Superior temporal gyrus (tissue), 1 donor: ENCODE measurements at regions not wholly inside any gene's neighbourhood (a gene's known extent, or its start where the extent isn't known, plus 50 kb on each side); places are given as distances from the start of the nearest gene placed in this dataset.
"Not testable (repeated sequence)": the region's sequence is repeated elsewhere in the genome, so short reads cannot be mapped to it uniquely, and the experiment has no call there.

Experiments used
- DNase-seq: peaks from one replicate; pipeline ENCODE4 v3.0.0-alpha.2; 2016; ENCODE audit errors: extremely low spot score

DNA sequence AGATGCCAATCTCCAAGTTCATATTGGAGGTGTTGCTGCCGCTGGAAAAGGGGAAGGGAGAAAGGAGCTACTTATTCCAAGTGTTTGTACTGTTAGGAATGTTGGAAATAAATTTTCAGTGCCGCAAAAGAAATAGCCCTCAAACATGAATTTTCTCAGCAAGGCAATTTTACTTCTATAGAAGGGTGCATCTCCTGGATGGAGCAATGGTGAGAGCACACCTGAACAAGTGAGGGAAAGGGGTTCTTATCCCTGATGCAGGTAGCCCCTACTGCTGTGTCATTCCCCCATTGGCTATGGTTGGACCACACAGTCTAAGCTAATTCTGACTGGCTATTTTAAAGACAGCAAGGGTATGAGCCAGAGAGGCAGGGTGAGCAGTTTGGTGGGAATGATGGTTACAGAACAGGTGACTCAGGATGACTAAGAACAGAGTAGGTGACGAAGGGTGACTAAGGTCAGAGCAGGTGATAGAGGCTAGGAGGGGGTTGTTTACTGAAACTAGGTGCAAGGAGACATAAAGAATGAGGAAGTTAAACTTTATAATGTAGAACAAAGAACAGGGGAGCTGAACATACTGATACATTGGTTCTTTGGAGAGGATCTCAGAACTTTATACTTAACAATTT lies 503.5 kb downstream of the EDEM1 start:
- no peak for DNase-seq

DNA sequence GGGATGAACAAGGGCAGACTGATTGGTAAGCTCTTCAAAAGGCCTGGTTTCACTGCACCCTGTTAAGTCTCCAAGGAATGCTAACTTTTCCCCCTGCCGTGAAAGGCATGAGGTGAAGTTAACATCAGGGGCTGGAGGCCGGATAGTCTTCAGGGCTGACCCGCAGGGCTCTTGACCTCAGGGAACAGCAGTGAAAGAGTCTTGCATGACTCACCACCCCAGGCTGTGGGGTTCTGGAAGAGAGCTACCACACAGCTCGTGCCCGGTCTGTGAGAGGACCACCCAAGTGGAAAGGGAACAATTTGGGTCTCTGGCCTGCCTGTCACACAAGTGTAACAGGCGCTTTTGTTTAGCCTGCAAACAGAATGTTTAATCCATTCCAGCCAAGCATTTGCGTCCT lies 504.9 kb downstream of the EDEM1 start:
- no peak for DNase-seq

- no peak for DNase-seq
These were observed 506.8 kb downstream of the EDEM1 start for GRCh38 chr3:5694266-5694665.

DNA sequence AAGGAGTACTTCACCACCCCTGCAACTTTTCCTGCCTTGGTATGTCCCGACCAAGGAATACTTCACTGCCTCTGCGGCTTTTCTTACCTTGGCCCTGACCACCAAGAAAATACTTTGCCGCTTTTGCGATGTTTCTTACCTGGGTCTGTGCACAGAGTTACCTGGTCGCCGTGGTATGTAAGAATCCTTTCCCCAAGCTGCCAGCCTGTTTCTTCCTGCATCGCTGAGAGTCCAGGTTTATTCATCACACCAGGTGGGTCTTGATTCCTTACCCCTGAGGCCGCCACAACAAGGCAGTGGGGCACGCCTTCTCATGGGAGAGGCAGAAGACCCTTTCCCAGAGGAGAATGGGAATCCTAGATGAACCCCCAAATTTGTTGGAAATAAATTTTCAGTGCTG lies 511.3 kb downstream of the EDEM1 start:
- DNase-seq = no peak

GRCh38 chr3:5699313-5699712 lies 511.8 kb downstream of the EDEM1 start:
- no peak for DNase-seq

DNA sequence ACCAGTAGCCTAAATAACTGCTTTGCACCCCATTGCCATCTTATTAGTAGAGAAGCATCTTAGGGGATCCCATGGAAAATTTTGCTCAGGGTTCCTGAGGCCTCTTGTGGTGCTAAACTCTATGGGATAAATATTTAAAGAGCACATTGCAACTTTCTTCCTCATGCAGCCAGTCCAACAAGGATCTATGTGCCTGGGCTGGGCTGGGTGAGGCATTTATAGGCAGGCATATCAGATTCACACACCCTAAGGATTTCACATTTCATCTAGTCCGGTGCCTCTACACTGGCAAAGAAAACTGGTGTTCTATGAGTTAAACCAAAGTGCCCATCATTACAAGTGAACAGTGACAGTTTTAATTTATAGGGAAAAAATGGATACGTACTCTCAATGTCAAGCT lies 512.3 kb downstream of the EDEM1 start:
- no peak for DNase-seq

DNA sequence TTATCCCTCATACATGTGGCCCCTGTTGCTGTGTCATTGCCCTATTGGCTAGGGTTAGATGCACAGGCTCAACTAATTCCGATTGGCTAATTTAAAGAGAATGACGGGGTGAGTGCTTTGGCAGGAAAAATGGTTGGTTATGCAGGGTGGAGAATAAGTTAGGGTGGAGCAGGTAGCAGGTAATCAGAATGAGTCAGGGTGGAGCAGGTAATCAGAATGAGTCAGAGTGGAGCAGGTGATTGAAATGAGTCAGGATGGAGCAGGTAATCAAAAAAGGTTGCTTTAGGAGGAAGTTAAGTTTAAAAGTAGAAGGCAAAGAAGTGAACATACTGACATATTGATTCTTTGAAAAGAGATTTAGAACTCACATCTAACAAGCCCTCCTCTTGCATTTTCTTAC lies 513.5 kb downstream of the EDEM1 start:
- not testable (repeated sequence) for DNase-seq

DNA sequence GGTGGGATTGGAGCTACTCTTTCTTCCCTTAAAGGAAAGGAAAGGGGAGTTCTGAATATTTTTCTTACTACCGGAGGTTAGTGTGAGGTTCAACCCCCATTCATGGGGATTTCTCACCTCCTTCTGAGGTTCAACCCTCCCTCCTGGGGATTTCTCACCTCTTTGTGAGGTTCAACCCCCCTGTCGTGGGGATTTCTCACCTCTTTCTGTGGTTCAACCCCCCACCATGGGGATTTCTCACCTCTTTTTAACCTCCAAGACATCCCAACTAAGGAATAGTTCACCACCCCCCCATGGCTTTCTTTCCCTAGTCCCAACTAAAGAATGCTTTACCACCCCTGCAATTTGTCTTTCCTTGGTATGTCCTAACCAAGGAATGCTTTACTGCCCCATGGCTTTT lies 520.3 kb downstream of the EDEM1 start:
- DNase-seq = no peak

DNA sequence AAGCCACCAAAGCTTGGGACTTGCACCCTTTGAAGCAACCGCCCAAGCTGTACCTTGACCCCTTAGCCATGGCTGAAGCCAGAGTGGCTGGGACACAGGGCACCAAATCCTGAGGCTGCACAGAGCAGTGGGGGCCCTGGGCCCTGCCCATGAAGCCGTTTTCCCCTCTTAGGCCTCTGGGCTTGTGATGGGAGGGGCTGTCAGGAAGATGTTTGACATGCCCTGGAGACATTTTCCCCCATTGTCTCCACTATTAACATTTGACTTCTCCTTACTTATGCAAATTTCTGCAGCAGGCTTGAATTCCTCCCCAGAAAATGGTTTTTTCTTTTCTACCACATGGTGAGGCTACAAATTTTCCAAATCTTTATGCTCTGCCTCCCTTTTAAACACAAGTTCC lies 522.2 kb downstream of the EDEM1 start:
- DNase-seq = no peak

DNA sequence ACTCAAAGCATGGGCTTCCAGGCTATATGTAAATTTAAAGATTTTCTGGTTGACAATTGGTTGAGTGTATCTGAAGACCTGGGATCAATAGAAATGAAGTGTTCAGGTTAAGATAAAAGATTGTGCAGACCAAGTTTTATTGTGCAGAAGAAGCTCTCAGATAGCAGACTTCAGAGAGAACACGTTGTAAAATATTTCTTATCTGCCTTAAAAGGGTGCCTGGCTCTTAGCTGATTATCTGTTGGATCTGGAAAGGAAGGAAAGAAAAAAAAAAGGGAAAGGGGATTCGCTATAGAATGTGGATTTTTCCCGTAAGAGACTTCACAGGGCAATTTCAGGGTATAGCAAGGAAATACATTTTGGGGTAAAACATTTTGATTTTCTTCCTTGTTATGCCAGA lies 523.2 kb downstream of the EDEM1 start:
- no peak for DNase-seq

DNA sequence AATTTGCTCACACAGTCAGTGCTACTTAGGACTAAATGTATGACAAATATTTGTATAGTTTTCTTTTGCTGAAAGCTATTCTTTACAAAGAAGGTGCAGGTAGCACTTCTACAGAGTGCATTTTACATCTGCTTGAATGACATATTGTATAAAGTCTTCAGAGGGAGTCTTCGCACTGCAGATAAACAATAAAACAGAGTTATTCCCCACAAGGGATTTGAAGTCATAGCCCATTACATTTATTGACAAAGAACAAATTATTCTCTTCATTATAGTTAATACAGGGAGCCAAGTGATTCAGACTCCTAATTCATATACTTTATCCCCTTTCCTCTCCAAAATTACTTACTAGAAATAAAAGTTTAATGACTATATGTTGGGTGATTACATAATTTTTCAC lies 529.7 kb downstream of the EDEM1 start:
- DNase-seq = no peak

DNA sequence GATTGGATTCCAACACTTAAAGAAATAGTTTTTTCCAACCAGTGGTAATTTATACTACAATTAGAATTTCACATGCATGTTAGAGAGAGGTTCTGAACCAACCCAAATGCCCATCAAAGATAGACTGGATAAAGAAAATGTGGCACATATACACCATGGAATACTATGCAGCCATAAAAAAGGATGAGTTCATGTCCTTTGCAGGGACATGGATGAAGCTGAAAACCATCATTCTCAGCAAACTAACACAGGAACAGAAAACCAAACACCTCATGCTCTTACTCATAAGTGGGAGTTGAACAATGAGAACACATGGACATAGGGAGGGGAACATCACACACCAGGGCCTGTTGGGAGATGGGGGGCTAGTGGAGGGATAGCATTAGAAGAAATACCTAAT lies 532.2 kb downstream of the EDEM1 start:
- not testable (repeated sequence) for DNase-seq

- DNase-seq = no peak
These were observed 538.3 kb downstream of the EDEM1 start for GRCh38 chr3:5725801-5726200.

GRCh38 chr3:5726621-5727020 lies 539.1 kb downstream of the EDEM1 start:
- no peak for DNase-seq

DNA sequence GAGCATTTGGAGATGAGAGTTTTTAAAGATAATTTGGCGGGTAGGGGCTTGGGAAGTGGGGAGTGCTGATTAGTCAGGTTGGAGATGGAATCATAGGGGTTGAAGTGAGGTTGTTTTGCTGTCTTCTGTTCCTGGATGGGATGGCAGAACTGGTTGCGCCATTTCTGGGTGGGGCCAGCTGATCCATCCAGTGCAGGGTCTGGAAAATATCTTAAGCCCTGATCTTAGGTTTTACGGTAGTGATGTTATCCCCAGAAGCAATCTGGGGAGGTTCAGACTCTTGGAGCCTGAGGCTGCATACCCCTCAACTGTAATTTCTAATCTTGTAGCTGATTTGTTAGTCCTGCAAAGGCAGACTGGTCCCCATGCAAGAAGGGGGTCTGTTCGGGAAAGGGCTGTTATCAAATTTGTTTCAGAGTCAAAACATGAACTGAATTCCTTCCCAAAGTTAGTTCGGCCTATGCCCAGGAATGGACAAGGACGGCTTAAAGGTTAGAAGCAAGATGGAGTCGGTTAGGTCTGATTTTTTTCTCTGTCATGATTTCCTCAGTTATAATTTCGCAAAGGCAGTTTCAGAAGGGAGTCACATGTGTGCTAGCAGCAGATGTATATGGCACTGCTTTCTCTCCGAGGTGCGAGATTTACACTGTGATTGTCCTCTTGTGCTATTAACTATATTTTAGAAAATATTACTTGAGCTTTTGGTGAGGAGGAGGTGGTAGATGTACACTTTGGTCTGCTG lies 540.4 kb downstream of the EDEM1 start:
- DNase-seq = no peak

- no peak for DNase-seq
These were observed 542.3 kb downstream of the EDEM1 start for GRCh38 chr3:5729852-5730251.

- DNase-seq = no peak
These were observed 543.6 kb downstream of the EDEM1 start for GRCh38 chr3:5731100-5731499.

DNA sequence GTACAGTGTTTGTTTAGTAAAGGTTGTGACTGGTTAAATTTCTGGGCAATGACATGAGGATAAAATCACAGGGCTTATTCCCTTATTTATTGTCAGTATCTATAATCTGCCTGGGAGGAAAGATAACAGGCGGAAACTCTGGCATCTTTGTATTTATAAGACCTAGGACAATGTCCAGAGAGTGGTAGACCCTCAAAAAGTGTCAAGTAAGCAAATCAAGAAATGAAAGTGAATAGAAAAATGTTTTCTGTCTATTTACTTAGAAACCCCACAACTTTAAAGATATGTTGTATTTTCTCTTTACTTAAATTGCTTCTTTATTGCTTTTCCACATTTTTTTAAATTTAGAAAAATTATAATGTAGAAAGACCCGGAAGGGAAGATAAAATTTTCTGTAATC lies 544.6 kb downstream of the EDEM1 start:
- DNase-seq = no peak

GRCh38 chr3:5733995-5734394 lies 546.5 kb downstream of the EDEM1 start:
- no peak for DNase-seq

DNA sequence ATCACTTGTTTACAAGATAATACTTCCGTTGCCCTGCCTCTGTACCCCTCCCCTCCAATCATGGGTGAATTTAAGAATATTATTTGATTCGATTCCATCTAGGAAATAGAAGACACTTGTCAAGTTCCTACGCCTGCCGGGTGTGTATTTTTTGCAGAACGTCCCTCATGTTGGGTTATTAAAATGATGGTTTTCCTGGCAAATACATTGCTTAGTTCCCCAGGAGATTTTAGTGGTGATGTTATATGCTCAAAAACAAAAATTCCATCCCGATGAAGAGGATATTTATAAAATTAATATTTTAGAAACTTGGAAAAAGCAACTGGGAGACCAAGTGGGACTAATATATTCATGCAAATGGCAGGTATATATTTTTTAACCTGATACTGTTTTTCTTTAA lies 548.4 kb downstream of the EDEM1 start:
- no peak for DNase-seq

- no peak for DNase-seq
These were observed 551.9 kb downstream of the EDEM1 start for GRCh38 chr3:5739299-5739935.

DNA sequence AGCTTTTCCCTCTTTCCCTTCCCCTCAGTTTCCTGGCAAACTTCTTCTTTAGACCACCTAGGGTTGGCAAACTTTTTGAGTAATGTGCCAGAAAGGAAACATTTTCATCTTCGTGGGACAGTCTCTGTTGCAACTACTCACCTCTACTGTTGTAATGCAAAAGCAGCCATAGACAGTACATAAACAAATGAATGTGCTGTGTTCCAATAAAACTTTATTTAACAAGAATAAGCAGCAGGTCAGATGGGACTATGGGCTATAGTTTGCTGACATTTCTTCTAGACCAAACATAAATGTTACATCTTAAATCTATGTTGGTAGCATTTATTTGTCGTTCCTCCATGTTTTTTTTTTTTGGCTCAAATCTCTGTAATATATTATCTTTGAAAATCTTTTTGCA lies 552.4 kb downstream of the EDEM1 start:
- DNase-seq = no peak

- no peak for DNase-seq
These were observed 553.5 kb downstream of the EDEM1 start for GRCh38 chr3:5741017-5741416.
